GM12873 (cell line): ENCODE measurements at regions not wholly inside any gene's neighbourhood (a gene's known extent, or its start where the extent isn't known, plus 50 kb on each side); places are given as distances from the start of the nearest gene placed in this dataset.

Experiments
- TF ChIP-seq, protein P1 (sequence below): IDR thresholded peaks from 2 replicates; pipeline ENCODE4 v1.5.1; 2012; ENCODE audit warnings: low read depth, mild to moderate bottlenecking, moderate library complexity, low read length, control low read depth; ENCODE audit not compliant: insufficient read depth; ENCODE audit errors: missing control alignments

DNA sequence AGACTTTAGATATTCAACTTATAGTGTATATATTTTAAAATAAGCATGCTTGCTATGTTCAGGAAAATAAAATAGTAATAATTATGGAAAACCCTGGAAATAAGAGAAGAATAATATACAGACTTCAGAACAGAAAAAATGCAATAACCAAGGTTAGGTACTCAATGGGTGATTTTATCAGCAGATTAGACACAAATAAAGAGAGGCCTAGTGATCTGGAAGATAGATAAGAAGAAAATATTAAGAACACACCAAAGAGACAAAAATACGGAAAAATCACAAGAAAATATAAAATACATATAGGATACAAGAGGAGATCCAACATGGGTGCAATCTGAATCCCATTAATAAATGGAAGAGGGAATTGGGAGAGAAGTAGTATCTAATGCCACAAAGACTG lies 1348.5 kb upstream of the WWC1 start:
- TF ChIP-seq, protein P1, sequence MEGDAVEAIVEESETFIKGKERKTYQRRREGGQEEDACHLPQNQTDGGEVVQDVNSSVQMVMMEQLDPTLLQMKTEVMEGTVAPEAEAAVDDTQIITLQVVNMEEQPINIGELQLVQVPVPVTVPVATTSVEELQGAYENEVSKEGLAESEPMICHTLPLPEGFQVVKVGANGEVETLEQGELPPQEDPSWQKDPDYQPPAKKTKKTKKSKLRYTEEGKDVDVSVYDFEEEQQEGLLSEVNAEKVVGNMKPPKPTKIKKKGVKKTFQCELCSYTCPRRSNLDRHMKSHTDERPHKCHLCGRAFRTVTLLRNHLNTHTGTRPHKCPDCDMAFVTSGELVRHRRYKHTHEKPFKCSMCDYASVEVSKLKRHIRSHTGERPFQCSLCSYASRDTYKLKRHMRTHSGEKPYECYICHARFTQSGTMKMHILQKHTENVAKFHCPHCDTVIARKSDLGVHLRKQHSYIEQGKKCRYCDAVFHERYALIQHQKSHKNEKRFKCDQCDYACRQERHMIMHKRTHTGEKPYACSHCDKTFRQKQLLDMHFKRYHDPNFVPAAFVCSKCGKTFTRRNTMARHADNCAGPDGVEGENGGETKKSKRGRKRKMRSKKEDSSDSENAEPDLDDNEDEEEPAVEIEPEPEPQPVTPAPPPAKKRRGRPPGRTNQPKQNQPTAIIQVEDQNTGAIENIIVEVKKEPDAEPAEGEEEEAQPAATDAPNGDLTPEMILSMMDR = no peak

DNA sequence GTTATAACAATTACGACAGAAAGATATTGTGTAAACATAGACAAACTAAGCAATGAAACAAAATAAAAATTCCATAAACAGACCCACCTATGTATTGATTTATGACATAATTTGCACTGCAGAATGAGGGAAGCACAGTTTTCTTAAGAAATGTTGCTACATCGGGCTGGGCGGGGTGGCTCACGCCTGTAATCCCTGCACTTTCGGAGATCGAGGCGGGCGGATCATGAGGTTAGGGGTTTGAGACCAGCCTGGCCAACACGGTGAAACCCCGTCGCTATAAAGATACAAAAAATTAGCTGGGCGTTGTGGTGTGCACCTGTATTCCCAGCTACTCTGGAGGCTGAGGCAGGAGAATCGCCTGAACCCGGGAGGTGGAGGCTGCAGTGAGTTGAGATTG lies 1344.4 kb upstream of the WWC1 start:
- TF ChIP-seq, protein P1 = no peak

DNA sequence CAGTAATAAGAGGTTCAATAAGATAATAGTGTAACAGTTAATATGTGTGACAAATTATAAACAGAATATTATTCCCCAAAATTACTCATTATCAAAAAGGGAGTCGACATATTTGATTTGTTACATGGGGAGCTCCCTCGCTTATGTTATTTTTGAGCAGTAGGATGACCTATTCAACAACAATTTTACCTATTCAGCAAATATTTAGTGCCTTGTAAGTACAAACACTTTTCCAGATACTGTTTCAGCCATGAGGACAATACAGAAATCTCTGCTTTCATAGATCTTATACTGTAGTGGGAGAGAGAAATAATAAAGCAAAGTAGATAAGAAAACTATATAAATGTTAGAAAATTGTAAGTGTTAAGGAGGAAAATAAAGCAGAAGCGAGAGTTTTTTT lies 1342.8 kb upstream of the WWC1 start:
- TF ChIP-seq, protein P1 = no peak

DNA sequence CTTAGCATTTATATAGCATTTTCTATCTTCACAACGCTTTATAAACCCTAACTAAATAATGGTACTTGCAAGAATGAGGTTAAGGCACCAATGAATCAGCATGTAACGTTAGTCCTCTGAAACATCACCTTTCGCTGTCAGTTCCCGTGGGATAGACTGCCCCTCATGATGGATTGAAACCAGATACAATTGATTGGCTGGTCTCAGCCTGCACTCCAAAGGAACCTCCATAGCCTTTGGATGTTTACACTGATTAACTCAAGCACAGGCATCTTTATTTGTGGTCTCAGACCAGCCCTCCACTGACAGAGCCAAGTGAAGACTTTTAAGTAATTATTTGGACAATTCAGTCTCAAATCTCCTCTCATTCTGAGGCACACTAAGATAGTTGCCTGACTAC lies 1339.4 kb upstream of the WWC1 start:
- TF ChIP-seq, protein P1 = no peak

DNA sequence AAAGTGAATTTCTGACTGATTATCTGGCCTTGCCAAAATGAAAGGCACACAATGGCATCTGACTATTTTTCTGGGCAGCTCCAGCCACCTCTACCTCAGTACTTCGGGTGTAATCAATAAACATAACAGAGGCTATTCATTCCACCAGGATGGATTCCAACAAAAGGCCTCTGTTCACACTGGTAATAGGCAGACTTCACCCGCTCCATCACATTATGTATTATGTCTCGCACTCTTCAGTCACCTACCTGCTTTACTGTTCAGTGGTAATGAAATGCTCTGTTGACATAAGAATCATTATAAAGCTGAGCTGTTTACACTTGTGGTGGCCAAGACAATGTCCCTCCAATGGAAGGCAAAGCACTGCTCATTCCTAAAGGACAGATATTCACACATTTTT lies 1333.7 kb upstream of the WWC1 start:
- TF ChIP-seq, protein P1 = no peak

DNA sequence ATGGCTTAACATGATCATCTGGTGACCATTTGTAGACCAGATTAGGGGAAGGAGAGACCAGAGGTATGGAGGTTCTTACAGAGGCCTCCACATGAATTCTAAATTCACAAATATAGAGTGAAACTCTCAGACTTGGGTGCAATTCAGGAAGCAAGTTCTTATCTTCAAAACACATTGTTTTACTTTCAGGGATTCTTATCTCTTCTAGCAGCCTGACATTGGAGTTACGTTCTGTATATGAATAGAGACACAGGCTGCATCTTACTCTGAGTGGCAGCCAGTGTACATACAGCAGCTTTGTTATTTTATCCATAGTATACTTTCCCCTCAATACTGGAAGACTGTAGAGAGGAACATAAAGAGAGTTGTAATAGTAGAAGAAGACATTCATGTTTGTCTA lies 1331.7 kb upstream of the WWC1 start:
- TF ChIP-seq, protein P1 = no peak

DNA sequence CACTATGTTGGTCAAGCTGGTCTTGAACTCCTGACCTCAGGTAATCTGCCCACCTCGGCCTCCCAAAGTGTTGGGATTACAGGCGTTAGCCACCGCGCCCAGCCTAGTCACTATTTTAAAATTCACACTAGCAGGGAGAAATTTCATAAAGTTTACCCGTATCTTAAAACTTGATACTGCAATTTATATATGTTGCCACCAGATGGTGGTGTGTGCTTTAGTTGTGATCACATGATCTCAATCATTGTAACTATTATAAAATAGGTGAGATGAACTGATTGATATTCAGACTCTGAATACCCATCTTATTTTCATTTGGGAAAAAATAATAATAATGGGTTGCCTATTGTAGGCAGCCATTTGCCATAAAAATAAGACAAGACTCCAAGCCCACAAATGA lies 1330.4 kb upstream of the WWC1 start:
- TF ChIP-seq, protein P1 = no peak
